ENCODE measurements at regions not wholly inside any gene's neighbourhood (a gene's known extent, or its start where the extent isn't known, plus 50 kb on each side); places are given as distances from the start of the nearest gene placed in this dataset.
"Not testable (repeated sequence)": the region's sequence is repeated elsewhere in the genome, so short reads cannot be mapped to it uniquely, and the experiment has no call there.

DNA sequence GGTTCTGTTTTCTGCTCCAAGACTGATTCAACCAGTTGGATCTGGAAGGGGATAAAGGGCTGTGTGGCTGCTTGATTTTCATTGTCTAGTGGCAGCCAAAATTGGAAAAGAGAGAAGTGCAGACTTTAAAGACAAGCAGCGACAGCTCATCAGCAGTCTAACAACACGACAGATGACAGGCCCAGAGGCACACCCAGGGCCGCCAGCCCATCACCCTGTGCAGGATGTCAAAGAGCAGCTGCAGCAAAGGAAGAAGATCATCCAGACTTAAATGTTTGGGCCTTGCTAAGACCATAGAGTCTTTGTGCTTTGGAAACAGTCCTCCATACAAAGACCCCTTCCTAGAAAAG is 421.0 kb upstream of the KLF12 start:
- DNase-seq (ENCODE audit: extremely low read depth in 1 of 2, low read depth in 1 of 2) = no peak

DNA sequence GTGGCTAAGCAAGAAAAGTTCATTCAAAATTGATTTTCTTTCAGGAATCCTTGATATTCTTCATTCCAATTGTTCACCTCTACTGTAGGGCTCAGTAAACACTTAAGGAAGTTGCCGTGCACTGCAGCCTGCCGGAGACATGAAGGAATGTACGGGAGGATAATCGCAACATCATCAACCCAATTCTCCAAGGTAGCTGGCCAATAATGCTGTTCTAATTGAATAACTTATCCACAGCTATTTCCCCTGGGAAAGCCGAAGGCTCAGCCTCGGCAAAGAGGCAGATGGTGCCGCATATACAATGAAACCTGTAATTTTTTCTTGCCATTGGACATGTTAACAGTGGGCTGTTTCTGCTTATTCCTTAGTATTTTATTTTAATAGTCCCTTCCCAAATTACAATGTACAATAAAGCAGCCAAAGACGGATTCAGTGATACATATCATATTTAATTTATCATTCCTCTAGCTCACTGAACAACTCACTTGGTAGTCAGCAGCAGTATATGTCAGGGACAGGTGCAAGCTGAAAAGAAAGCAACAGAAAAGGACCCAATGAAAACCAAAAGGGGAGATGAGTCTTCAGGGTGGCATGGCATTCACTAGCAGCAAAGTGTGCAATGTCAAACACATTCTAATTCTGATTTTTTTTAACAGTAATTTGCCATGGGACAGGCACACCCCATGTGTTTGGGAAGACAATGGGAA is 420.5 kb upstream of the KLF12 start:
- DNase-seq (ENCODE audit: extremely low read depth in 1 of 2, low read depth in 1 of 2) = no peak

DNA sequence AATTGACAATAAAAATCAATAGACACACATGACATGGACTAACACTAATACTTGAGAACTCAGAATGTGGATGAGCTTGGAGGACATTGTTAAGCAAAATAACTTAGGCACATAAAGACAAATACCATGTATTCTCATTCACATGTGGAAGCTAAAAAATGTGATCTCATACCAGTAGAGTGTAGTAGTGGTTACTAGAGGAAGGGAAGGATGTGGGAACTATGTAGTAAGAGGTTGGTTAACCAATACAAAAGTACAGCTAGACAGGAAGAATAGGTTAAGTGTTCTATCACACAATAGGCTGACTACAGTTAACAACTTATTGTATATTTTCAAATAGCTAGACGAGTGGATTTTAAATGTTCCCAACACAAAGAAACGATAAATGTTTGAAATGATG is 415.8 kb upstream of the KLF12 start:
- DNase-seq (ENCODE audit: extremely low read depth in 1 of 2, low read depth in 1 of 2) = no peak

DNA sequence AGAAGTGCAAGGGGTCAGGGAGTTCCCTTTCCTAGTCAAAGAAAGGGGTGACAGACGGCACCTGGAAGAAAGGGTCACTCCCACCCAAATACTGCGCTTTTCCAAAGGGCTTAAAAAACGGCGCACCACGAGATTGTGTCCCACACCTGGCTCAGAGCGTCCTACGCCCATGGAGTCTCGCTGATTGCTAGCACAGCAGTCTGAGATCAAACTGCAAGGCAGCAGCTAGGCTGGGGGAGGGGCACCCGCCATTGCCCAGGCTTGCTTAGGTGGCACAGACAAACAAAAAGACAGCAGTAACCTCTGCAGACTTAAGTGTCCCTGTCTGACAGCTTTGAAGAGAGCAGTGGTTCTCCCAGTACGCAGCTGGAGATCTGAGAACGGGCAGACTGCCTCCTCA is 402.4 kb upstream of the KLF12 start:
- not testable (repeated sequence) for DNase-seq (ENCODE audit: extremely low read depth in 1 of 2, low read depth in 1 of 2)

DNA sequence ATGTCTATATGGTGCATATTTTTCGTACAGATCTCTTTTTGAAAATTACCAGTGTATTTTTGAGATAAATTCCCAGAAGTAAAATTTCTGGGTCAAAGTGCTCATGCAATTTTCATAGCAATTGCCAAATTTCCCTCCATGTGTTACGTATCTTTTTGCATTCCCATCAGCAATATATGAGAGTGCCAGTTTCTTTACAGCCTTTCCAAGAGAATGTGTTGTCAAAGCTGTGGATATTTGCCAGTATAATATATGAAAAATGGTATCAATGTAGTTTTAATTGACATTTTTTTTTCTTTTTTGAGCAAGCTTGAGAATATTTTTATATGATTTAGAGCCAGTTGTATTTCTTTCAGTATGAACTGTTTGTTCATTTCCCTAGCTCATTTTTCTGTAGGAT is 399.0 kb upstream of the KLF12 start:
- DNase-seq (ENCODE audit: extremely low read depth in 1 of 2, low read depth in 1 of 2) = no peak

DNA sequence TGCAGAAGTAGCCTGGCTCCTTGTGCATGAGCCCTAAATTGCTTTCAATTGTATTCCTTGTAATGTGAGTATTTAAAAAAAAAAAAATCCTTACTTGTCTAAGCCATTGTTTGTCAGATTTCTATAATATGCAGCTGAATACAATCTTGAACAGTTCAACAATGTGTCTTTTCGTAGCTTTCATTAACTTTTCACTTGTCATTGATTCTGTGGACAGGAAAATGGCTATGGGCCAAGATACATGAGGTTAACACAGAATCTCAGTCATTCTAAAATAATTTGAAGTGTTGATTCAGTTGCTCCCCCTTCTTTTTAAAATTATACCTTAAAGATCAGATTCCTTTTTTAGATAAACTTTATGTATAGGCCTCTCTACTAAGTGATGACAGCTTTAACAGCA is 395.8 kb upstream of the KLF12 start:
- DNase-seq (ENCODE audit: extremely low read depth in 1 of 2, low read depth in 1 of 2) = no peak

DNA sequence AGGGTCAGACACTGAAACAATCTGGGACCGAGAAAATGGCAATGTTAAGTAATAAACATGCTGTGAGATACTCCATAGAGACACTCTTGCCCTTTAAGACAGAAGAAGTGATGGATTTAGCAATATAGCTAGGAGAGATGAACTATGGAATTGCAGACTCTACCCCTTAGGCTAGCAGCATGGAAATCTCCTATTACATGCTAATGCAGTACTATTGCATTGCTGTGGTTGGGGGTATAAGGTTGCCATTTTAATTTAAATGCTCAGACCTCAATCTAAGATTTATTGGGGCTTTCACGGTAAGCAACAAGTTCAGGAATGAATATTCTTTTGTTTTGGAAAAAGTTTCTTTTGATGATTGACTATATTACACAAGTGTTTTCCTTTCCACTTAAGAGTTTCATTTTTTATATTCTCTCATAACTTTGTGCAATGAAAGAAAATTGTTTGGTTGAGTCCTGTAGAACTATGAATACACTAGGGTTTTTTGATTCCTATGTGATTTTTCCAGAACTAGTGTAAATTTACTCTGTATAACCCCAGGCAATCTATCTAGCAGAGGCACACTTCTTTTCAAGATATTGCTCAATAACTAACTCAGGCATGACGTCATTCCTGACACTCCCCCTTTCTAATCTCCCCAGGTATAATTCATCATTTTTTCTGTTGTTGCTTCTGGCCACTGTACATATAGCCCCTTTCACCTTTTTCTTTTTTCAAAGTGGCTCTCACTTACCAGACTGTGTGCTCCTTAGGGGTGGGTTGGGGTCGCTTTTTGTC is 394.7 kb upstream of the KLF12 start:
- no peak for DNase-seq (ENCODE audit: extremely low read depth in 1 of 2, low read depth in 1 of 2)

DNA sequence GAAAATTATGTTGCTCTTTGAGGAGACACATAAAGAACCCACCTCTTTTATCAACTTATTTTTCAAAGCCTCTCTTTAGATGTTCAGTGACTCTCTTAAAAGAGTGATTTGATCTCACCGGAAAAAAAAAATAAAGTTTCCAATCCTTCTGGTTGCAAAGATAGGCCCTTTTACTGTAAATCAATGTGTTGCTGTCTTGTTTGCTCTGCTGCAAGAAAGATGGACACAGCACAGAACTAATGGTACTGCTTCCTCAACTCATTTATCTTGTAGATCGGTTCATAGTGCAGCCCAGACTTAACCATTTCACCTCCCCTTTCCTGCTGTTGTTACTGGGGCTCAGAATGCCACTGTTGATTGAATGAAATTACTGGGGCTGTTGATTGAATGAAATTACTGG is 388.9 kb upstream of the KLF12 start:
- no peak for DNase-seq (ENCODE audit: extremely low read depth in 1 of 2, low read depth in 1 of 2)

DNA sequence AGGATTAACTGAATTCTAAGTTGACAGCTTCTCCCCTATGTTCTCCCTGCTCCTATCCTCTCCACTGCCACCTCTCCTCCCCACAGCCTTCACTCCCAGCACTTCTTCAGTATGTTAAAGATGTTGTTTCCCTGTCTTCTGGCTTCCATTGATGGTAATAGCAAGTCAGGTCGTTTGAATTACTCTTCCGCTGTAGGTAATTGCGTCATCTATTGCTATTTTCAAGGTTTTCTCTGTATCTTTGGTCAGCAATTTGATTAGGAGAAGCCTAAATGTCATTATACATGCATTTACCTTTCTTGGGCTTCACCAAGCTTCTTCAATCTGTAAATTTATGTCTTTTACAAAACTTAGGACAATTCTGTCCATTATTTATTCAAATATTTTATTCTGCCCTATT is 377.3 kb upstream of the KLF12 start:
- no peak for DNase-seq (ENCODE audit: extremely low read depth in 1 of 2, low read depth in 1 of 2)

DNA sequence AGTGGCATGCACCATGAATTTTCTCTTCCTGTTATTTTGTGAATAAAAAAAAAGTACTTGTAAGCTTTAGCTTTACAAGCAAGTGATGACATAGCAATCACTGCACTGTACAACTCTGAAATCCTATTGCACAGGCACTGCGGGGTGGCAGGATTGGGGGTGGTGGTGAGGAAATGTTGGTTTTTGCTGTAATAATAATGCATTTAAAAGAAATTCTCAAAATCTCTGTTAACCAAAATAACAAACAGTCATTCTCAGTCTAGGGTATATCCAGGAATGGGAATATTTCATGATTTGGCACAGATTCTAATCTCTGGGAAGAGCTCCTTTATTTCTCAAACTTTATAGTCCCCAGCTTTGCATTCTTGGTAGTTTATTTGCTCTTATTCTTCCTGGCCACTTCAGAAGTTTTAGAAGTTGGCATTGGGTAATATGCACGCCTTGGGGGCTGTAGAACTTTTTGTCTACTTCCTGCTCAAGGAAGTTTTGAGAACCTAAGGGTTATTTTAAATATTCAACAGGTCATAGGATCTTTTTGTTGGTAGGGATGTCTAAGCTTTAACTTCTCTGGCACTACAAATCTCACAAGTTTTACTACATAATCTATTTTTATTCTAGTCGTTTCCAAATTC is 353.0 kb upstream of the KLF12 start:
- DNase-seq (ENCODE audit: extremely low read depth in 1 of 2, low read depth in 1 of 2) = no peak

DNA sequence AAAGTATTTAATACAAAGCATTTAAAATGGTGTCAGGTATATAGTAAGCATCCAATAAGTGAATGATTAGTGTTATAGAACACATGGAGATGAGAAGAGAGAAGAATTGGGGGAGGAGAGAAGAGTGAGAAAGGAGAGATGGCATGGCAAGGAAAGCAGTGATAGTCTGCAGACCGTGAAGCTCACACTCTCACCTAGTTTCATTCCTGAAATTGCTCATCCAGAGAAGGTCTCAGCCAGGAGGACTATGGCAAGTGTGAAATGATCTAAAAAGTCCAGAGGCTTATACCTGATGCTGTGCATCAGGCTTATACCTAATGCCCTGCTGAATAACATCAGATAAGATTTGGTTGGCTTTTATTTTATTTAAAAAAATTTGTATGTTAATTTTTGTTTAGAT is 351.6 kb upstream of the KLF12 start:
- no peak for DNase-seq (ENCODE audit: extremely low read depth in 1 of 2, low read depth in 1 of 2)

DNA sequence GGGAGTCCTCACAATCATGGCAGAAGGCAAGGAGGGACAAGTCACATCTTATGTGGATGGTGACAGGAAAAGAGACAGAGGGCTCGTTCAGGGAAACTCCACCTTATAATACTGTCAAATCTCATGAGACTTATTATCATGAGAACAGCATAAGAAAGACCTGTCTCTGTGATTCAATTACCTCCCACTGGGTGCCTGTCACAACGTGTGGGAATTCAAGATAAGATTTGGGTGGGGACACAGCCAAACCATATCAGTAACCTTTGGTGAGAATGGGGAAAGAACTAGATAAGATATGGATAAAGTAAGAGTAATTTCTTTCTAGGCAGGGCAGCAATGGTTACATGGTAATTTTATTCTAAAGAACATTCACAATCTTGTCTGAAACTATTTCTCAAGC is 344.9 kb upstream of the KLF12 start:
- no peak for DNase-seq (ENCODE audit: extremely low read depth in 1 of 2, low read depth in 1 of 2)

DNA sequence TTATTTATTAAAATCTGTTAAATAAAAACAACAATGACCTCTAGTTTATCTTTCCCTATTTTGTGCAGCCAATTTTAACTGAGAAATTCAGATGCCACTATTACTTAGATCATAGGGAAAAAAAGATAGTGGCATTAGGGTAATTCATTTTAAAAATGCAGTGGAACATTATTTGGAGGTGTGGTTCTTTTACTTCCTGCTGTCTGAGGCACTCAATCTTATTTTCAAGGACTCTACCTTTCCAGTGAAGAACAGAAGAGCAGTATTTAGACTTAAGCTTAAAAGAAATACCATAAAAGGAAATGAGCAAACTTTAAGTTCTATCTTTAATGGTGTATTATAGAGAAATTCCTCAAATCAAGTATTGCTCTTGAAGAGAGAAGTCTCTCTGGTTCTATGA is 342.6 kb upstream of the KLF12 start:
- DNase-seq (ENCODE audit: extremely low read depth in 1 of 2, low read depth in 1 of 2) = no peak

DNA sequence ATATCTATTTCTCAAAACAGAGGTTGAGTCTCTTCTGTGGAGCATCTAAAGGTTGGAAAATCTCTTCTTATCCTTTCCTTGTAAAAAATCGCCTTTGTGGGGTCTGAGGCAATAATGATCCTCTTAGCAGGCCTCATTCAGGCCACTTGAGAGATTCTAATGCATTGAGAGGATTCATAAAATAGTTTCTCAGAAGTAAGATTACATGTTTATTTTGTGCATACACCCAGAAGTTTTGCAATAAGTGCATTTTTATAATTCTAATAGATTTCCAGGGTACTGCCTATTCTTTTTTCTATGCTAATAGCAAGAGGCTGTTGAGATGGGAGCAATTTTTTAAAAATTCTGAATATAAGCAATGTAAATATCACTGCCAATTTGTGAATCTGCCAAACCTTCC is 342.2 kb upstream of the KLF12 start:
- no peak for DNase-seq (ENCODE audit: extremely low read depth in 1 of 2, low read depth in 1 of 2)

DNA sequence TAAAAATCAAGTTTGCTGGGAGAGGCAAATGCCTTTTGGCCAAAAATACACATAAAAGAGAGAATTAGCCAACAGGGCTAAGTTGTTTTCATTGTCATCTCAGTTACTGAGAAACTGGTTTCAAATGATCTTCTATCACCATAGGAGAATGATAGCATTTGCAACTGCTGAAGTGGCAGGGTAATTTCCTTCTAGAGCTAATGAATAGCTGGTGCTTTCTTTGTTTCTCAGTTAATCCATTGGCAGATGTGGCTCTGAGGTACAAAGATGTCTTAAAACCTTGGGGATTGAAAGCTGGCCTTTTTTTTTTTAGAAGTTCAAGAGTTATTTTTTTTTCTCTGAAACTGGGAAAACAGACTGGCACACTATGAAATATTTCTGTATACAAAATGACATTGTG is 332.7 kb upstream of the KLF12 start:
- no peak for DNase-seq (ENCODE audit: extremely low read depth in 1 of 2, low read depth in 1 of 2)

DNA sequence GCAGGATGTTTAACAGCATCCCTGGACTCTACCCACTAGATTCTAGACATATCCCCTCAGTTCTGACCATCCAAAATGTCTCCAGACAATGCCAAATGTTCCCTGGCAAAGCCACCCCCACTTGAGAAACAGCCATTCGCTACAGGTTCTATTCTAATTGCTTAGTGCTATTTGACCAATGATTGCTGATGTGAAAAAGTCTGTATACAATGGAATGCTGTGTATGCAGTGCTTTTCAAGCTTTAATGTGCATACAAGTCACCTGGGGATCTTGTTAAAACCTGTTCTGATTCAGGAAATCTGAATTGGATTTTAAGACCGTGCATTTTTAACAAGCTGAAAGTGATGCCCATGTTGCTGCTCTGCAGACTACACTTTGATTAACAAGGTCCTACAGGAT is 331.8 kb upstream of the KLF12 start:
- no peak for DNase-seq (ENCODE audit: extremely low read depth in 1 of 2, low read depth in 1 of 2)

DNA sequence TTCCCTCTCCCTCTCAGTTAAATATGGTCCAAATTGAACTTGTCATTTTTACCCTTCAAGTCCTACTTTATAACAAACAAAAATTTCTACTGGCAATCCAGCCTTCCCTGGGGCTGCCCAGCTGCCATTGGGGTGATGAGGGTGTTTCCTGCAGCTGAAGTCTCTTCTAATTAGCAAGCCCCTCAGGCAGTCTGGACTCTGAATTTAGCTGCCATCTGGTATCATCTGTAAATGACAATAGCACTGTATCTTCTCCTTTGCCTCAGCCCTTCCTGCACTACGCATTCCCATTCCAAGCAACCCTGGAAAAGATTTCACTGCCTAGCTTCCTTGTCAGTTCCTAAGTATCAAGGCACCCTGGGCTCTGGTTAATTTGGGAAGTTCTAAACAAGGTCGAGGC is 331.1 kb upstream of the KLF12 start:
- no peak for DNase-seq (ENCODE audit: extremely low read depth in 1 of 2, low read depth in 1 of 2)

DNA sequence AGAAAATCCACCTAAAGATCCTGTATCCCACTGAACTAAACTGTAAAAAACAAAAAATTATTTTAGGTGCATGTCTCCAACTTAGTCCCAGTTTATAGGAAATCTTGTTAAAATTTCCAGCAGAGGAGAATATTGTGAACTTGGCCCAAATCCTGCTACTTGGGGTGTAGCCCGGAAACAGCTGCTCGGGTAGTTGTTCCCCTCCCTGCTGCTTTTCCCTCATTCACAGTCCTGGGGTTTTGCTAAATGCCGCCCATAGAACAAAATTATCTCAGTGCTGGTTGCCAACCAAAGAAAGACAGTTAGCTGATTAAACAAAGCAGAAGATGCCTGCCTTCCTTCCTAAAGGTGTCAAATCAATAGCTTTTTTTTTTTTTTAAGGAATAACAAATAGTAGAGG is 330.5 kb upstream of the KLF12 start:
- no peak for DNase-seq (ENCODE audit: extremely low read depth in 1 of 2, low read depth in 1 of 2)

DNA sequence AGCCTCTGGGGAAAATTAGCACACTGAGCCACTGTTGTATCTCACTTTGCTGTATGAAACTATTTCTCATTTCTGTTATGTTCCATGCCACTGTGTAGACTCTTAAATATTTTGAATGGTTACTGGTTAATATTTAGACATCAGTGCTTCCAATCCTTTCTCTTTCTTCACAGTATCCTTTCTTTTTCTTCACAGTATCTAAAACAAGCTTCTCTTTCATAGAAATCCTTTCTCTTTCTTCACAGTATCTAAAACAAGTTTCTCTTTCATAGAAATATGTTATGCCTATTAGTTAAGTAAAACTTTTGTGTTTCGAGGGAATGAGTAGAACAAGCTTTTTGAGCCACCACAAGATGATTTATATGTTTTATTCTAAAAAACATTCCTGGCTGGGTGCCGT is 326.8 kb upstream of the KLF12 start:
- no peak for DNase-seq (ENCODE audit: extremely low read depth in 1 of 2, low read depth in 1 of 2)

DNA sequence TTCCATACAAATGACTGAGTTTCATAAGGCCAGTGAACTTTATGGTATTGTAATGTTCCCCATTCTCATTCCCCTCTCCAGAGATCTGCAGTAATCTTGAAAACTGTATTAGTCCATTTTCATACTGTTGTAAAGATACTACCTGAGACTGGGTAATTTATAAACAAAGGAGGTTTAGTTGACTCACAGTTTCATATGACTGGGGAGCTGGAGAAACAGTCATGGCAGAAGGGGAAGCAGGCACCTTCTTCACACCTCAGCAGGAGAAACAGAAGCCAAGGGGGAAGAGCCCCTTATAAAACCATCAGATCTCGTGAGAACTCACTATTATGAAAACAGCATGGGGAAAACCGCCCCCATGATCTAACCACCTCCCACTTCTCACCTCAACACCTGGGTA is 318.7 kb upstream of the KLF12 start:
- no peak for DNase-seq (ENCODE audit: extremely low read depth in 1 of 2, low read depth in 1 of 2)

DNA sequence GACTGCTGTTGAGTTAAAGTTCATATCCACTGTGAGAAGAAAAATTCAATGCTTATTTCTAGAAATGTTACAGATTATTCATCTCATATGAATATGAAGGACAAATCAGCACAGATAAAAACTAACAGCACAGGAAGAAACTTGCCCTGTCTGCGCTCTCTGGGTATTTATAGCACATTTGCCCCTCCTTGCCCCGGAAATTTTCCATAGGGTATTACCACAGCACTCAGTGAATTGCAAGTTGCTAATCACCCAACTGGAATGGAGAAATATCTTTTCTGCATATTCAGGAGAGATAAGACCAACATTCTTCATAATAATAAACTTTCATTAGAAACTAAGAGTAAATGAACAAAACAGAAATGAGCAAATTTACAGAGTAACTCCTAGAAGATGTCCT is 318.0 kb upstream of the KLF12 start:
- DNase-seq (ENCODE audit: extremely low read depth in 1 of 2, low read depth in 1 of 2) = no peak

DNA sequence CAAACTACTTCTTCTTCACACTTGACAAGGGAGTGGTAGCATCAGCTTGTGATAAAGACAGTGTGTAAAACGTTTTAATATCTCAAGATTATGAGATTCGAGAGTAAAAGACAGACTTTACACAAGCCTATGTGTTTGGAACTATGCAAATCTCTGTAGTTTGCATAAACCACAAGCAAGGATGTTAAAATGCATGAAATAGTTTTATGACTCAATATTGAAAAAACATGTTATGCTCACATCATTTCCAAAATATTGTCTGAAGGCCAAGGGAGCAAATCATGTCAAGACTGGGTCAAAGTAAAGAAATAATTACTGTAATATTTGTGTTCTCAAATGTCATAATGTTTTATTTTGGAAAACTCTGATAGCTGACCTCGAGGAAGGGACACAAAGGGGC is 316.8 kb upstream of the KLF12 start:
- no peak for DNase-seq (ENCODE audit: extremely low read depth in 1 of 2, low read depth in 1 of 2)

DNA sequence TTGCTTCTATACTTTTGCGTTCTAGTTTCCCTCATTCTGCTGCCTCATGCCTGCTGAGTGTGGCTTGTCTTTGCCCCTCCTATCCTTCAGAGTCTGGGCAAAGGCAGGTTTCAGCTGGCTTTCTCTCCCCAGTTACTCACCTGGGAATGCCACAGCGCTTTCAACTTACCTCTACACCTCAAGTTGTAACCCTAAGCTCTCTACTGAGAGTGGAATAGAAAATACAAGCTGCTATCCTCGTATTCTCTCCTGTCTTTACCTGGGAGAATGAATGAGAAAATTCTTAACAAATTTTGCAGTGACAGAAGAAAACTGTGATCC is 316.3 kb upstream of the KLF12 start:
- DNase-seq (ENCODE audit: extremely low read depth in 1 of 2, low read depth in 1 of 2) = no peak
